Myocyte (in vitro differentiated cells): ENCODE measurements at regions not wholly inside any gene's neighbourhood (a gene's known extent, or its start where the extent isn't known, plus 50 kb on each side); places are given as distances from the start of the nearest gene placed in this dataset.
"Not testable (repeated sequence)": the region's sequence is repeated elsewhere in the genome, so short reads cannot be mapped to it uniquely, and the experiment has no call there.

Experiments
- DNase-seq: peaks from one replicate; pipeline ENCODE4 v3.0.0-alpha.2; 2012; ENCODE audit warnings: low read depth

DNA sequence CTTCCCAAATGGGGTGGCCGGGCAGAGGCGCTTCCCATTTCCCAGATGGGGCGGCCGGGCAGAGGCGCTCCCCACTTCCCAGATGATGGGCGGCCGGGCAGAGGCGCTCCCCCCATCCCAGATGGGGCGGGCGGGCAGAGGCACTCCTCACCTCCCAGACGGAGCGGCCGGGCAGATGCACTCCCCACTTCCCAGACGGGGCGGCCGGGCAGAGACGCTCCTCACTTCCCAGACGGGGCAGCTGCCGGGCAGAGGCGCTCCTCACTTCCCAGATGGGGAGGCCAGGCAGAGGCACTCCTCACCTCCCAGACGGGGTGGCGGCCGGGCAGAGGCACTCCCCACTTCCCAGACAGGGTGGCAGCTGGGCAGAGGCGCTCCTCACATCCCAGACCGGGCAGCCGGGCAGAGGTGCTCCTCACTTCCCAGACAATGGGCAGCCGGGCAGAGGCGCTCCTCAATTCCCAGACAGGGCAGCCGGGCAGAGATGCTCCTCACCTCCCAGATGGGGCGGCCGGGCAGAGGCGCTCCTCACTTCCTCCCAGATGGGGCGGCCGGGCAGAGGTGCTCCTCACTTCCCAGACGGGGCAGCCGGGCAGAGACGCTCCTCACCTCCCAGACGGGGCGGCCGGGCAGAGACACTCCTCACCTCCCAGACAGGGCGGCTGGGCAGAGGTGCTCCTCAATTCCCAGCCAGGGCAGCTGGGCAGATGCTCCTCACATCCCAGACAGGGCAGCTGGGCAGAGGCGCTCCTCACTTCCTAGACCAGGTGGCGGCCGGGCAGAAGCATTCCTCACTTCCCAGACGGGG is 345.0 kb downstream of the TUBA3C start:
- not testable (repeated sequence) for DNase-seq

DNA sequence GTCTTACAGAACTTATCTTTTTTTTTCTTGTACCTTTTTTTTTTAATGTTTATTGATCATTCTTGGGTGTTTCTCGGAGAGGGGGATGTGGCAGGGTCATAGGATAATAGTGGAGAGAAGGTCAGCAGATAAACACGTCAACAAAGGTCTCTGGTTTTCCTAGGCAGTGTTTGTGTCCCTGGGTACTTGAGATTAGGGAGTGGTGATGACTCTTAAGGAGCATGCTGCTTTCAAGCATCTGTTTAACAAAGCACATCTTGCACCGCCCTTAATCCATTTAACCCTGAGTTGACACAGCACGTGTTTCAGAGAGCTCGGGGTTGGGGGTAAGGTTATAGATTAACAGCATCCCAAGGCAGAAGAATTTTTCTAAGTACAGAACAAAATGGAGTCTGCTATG is 345.9 kb downstream of the TUBA3C start:
- not testable (repeated sequence) for DNase-seq

DNA sequence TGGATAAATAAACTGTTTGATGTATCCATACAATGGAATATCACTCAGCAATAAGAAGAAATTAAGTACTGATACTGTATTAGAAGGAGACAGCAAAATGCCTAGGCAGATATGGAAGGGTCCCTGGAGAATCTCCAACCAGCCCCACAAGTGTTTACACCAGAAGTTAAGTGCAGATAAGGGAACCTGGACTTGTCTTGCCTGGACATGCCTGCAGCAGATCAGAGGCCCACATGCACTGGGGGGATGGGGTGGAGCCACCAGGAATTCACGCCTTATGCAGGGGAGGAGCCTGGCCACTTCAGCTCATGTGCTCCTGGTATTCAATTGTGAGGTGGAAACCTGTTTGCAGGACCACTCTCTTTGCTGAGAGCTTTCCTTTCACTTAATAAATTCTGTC is 356.9 kb downstream of the TUBA3C start:
- DNase-seq, result not testable (repeated sequence)

DNA sequence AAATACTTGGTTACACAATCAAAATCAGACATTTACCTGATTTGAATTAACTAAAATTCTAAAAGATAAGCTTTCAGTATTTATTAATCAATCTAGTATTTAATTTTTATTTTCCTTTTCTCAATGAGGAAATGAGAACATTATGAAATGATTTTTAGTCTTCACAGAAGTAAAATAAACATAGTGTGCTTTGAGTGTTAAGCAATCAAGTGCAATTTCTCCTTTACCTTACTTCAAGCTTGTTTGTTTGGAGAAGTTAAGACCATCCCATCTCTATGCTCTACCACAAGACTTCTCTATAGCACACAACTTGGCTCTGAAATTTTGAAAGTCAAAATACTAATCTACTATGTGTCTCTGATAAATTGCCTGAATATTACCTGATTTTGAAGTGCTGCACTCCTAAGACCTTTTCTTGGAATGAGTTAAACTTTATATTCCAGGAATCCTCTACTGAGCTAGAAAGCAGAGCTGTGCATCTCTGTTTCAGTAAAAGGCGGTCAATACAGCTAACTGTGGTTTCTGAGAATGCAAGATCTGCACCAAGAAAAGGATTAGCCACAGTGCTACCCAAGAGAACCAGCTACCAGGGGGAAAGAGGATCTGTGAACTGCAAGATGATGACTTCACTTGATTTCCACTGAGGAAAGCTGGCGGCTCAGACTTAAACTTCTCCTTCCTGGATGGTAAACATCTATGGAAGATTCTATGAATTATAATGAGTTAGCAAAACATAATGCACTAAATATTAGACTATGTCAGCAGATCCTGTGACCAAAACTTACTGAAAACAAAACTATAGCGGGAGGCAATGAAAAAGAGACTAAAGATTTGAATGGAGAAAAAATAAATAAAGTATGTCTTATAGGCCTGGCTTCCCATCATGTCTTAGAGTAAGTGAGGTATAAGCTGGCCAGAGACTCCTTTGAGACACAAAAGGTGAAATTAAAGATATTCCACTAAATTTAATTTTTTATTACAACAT is 358.7 kb downstream of the TUBA3C start:
- not testable (repeated sequence) for DNase-seq

DNA sequence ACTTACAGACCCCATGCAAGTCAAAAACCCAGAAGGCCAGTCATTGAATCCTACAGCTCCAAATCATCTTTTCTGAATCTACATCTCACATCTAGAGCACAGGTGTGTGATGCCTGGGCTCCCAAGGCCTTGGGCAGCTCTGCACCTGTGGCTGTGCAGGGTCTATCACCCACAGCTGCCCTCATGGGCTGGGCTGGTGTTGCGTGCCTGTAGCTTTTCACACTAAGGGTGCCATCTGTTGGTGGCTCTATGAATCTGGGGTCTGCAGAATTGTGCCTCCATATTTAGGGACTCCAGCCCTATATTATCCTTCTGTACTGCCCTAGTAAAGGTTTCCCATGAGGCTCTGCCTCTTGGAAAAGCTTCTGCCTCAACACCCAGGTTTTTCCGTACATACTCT is 407.6 kb downstream of the TUBA3C start:
- not testable (repeated sequence) for DNase-seq

DNA sequence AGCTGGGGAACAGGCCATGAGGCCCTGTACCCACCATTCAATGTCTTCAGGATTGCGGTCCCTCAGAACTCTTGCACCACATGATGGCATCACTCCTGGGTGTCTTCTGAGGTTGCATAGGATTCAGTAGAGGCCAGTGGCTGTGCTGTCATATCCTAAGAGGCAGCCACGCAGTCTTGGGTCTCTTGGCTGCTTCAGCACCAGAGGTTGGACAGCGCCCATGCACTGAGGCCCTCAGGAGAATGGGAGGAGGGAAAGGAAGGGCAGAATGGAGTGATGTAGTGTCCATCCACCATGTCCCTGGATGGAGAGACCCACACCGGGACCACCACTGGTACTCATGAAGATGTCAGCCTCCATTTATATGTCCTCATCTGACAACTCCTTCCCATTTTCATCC is 439.9 kb downstream of the TUBA3C start:
- not testable (repeated sequence) for DNase-seq

DNA sequence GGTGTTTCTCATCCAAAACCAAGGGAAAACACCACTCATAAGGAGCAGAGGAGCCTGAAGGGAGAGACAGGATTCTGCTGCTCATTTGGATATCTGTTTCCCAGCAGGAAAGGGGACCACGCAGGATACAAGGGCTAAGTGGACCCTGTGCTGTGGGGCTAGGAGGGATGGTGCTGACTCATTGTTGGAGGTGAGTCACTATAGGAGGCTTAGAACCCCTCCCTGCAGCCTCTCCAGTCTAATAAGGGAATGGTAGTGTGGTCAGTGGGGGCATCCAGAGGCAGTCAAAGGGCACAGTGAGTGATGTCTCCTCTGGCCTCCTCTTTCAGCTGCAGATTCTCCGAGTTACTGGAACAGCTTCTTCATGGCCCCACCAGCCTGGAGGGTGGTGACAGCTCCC is 442.3 kb downstream of the TUBA3C start:
- DNase-seq, result no peak

DNA sequence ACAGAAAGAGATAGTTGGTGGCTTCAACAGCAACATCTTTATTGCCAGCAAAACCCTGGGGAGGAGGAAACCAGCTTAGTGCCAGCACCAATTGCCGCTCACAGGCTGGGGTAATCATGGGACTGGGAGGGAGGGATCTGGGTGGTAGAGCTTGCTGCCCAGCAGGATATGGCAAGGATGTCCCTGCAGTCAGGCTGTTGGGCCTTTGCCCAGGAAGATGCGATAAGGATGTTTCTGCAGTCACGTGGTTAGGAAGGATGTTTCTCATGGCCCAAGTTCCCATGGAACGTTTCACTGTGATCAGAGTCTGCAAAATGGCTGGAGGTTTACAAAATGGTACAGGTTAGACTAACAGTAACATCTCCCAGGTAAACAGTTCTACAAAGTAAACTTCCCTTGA is 443.5 kb downstream of the TUBA3C start:
- not testable (repeated sequence) for DNase-seq

DNA sequence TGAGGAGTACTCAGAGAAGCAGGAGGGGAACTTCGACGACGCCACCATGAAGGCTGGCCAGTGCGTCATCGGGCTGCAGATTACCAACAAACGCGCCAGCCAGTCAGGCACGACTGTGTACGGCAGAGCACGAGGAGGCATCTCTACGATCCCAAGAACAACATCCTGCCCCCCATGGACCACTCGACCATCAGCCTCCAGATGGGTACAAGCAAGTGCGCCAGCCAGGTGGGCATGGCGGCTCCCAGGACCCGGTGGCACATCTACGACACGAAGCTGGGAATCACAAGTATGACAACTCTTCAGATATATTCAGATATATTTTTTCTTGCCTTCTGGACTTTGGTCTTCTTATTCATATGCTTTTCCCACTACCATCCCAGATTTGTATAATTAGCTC is 454.5 kb downstream of the TUBA3C start:
- not testable (repeated sequence) for DNase-seq

DNA sequence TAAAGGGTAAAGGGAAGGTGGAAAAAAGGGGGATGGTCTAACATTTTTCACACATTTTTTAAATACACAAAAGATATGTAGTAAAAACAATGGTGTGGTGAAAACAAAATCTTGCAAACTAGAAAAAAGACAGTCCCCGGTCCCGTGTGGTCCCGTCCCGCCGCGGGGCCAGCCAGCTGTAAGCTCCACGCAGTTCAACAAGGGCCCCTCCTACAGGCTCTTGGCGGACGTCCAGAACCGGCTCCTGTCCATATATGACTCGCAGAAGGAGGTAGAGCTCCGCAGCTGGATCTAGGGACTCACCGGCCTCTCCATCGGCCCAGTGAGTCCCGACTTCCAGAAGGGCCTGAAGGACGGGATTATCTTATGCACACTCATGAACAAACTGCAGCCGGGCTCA is 455.1 kb downstream of the TUBA3C start:
- DNase-seq, result not testable (repeated sequence)

DNA sequence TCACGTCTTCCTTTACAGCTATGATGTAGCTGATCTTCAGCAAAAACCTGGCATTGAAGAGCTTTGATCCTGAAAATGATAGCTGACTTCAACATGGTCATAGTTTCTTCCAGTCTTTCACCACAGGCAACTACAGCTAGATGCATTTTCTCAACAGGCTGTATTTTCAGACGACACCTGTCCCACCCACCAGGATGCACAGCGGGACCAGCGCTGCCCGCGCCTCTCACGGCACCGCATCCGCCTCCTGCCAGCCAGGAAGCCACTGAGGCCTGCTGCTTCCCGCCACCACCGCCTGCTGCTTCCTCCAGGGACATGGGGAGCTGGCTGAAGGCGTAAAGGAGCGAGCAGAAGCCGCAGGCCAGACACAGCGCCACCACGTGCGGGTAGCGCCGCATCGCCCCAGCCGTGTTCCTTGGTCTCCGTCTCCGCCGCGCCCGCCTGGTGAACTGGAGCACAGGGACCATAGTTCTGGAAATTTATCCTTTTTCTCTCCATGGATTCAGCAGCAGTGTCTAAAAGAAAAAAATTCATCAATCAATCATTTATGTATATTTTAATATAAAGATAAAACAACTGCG is 456.3 kb downstream of the TUBA3C start:
- DNase-seq, result not testable (repeated sequence)

DNA sequence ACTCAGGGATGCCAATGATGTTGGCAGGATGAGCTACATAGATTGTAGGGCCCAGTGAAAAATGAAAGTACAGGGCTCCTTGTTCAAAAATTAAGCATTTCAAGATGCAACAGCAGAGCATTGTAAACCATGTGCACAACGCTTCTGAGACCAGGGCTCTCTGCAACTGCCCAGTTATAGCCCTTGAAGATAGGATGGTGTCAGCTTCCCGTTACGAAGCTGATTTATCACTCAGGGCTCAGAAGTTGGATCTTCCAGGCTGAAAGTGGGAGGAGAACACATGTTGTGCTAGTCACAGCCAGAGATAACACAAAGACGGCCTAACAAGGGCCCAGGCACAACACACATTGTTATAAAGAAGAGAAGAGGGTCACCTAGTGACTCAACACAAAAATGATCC is 466.7 kb downstream of the TUBA3C start:
- no peak for DNase-seq

DNA sequence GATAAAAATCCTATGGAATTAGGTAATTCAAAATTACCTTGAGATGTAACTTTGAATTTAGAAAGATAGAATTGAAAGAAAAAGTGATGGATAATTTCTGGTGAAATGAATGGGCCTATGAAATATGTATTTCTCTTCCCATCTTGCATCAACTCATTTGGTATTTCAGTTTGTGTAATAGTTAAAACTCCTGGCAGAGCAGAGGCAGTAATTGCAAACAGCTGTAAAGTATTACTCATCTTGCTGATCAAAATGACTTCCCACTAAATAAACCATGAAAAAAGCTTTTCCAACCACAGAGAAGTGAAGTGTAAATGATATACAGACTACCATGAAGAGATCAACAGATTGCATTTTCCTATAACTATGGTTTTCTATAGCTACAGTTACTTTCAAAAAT is 471.0 kb downstream of the TUBA3C start:
- DNase-seq, result not testable (repeated sequence)

DNA sequence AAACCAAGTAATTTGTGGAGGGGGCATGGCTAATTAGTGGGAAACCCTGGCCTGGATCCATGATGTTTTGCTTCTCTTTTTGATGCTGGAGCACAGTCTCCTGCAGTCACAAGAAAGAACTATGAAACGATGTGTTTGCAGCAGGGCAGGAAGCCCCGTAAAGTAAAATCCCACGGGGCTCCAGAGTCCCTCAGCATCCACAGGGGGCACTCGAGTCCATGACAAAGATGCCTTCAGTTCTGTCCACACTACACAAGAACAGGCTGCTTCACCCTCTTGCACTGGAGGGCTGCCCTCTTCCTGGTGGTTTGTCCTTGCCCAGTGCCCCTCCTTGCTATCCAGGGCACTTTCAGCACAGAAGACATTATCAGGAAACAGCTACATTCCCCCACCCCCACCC is 475.1 kb downstream of the TUBA3C start:
- not testable (repeated sequence) for DNase-seq

DNA sequence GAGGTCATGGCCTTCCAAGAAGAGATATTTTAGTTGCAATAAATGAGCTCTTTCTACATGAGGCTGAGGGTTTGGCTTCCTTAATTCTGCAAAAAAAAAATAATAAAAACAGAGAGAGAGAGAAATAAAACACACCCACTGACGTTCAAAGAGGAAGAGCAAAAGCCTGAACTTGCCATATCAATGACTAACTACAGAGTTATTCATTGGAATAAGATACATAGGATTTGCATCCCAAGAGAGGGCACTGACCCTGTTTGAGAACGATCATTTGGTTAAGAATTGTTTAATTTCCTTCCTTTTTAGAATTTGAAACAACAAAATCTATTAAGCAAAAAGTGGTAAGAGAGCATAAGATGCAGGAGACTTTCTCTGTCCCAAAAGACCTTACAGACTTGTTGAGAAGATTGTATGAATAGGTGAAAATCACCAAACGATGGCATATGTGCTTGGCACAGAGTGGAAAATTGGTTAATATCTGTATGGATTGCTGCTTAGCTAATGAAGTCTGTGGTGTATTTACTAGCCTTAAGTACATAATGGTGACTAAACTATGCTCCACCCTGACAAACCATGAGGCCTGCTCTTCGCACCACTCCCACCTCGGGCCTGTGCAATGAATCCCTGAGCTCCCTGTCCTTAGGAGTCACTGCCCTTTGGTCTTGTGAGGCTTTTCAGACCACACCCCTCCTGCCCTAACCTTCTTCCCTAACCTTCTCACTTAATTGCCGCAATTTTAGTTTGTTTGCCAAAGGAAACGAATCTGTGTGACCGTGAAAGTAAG is 479.0 kb downstream of the TUBA3C start:
- not testable (repeated sequence) for DNase-seq

DNA sequence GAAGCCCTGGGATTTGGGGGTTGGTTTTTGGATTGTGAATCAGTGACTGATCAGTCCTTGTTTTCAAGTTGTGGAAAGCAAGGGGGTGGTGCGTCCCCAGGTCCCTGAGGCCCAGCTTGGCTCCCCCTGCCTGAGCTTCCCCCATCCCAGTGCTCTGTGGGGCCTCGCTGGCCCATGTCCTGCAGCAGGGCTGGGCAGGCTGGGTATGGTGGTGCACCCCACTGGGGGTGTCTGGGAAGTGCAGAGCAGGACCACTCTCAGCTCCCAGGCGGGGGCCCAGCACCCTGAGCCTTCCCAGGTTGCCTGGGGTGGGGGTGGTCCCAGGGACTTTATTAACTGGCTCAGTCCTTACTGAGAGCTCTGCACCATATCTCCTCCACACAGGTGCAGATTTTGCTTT is 483.3 kb downstream of the TUBA3C start:
- not testable (repeated sequence) for DNase-seq

DNA sequence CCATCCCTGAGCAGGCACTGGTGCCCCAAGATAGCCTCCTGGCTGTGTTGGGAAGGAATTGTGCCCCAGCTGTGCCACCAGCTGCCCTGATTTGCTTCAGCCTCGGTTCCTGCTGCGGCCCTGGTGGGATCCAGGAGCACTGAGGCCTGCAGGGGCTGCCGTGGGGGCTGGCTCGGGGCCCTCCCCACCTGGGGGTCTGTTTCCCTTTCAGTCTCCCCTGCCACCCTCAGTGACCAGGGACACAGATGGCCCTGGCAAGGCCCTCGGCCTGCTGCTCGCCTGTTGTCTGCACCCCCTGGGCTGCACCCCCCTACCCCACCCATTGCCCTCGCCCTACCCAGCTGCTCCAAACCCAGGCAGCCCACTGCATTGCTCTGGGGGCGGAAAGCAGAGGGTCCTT is 483.8 kb downstream of the TUBA3C start:
- DNase-seq, result not testable (repeated sequence)

DNA sequence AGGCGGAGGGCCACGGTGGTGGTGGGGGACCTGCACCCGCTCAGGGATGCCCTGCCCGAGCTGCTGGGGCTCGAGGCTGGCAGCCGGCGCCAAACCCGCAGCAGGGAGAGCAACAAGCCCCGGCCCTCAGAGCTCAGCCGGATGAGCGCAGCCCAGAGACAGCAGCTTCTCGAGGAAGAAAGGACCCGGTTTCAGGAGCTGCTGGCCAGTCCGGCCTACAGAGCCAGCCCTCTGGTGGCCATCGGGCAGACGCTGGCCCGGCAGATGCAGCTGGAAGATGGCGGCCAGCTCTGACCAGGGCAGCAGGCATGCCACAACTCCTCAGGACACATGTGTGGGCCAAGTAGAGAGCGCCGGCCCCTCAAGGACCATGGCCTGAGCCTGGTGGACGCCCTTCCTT is 484.4 kb downstream of the TUBA3C start:
- not testable (repeated sequence) for DNase-seq

DNA sequence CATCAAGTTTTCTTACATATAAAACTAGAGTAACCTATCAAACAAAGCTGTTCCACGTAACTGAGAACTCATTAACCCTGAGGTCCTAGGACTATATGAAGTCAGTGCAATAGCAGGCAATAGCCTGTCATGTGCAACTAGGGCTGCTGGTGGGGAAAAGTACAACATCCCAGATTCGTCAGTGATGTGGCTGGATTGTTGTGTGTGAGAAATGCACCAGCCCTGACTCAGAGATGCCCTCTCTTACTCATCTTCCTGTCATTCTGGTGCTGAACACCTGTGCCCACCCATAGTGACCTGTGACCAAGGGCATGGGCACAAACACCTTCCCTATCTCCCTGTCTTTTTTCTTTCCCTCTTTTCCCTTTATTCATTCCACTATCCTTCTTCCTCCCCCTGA is 504.2 kb downstream of the TUBA3C start:
- DNase-seq, result not testable (repeated sequence)

DNA sequence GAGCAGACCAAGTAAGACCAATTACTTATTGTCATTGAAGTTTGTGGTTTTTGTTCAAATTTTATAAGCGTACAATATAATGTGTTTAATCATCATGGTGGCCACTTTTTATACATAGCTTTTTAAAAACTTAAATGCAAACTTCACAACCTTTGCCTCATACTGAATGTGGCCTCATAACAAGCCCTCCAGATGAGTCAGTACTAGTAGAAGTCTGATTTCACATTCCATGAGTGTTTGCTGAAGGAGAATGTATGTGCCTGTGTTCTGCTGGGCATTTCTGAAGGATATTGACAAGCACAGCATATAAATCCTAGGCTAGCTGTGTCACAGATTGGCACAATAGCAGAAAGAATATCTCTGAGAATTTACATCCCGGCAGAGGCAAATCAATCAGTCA is 506.4 kb downstream of the TUBA3C start:
- not testable (repeated sequence) for DNase-seq

DNA sequence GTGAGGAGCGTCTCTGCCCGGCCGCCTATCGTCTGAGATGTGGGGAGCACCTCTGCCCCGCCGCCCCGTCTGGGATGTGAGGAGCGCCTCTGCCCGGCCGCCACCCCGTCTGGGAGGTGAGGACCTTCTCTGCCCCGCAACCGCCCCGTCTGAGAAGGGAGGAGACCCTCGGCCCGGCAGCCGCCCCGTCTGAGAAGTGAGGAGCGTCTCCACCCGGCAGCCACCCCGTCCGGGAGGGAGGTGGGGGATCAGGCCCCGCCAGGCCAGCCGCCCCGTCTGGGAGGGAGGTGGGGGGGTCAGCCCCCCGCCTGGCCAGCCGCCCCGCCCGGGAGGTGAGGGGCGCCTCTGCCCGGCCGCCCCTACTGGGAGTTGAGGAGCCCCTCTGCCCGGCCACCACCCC is 507.8 kb downstream of the TUBA3C start:
- DNase-seq, result not testable (repeated sequence)
